Endothelial cell of umbilical vein (primary cell): ENCODE measurements at regions not wholly inside any gene's neighbourhood (a gene's known extent, or its start where the extent isn't known, plus 50 kb on each side); places are given as distances from the start of the nearest gene placed in this dataset.

Source experiments
- BruUV-seq: library from RNA; stranded (reverse); fragments of 400-500 nt; replicated peaks from 2 replicates; lab custom pipeline; 2021; lab: Mats Ljungman, UMichigan
- CTCF ChIA-PET: fragments of 300-600, 350-600 bp; sonication (Branson Sonifier 250); formaldehyde crosslinking; loops from one replicate; lab custom pipeline; 2021; ENCODE audit warnings: antibody characterized with exemption, inconsistent platforms; lab: Charles Lee
- POLR2A ChIA-PET: fragments of 300-600, 350-600 bp; sonication (Branson Sonifier 250); formaldehyde crosslinking; loops from one replicate; lab custom pipeline; 2021; ENCODE audit warnings: antibody characterized with exemption, inconsistent platforms; lab: Charles Lee
- DNase-seq: peaks from one replicate; pipeline ENCODE4 v3.0.0-alpha.2; 2011; ENCODE audit warnings: low read depth, low spot score
- FAIRE-seq: peaks from 2 replicates; lab custom pipeline; 2011; peaks lifted over from hg19 to GRCh38; lab: Jason Lieb, UNC
- H2AFZ ChIP-seq: 2 replicates; pipeline ENCODE4 v1.6.0; 2012; ENCODE audit warnings: low read depth, low read length, control low read depth, inconsistent platforms
- H3K27ac ChIP-seq: 2 replicates; pipeline ENCODE4 v1.5.1; 2011; ENCODE audit warnings: low read depth, mild to moderate bottlenecking, control low read depth, low read length, moderate library complexity; ENCODE audit not compliant: insufficient read depth
- H3K27me3 ChIP-seq, 2 experiments: 2 replicates each; pipeline versions ENCODE4 v1.6.0 to v1.6.1; 2011; ENCODE audit warnings: low read length in 2 of 2, mixed read lengths in 1 of 2; ENCODE audit not compliant: control insufficient read depth in 2 of 2, insufficient read depth in 2 of 2
- H3K36me3 ChIP-seq, 2 experiments: 2 replicates in 1 of 2; 3 replicates in 1 of 2; pipeline ENCODE4 v1.5.1; 2011; ENCODE audit warnings: low read length in 2 of 2, mild to moderate bottlenecking in 1 of 2, moderate library complexity in 1 of 2; ENCODE audit not compliant: control insufficient read depth in 2 of 2, insufficient read depth in 2 of 2; ENCODE audit errors: extremely low read depth in 1 of 2
- H3K4me1 ChIP-seq: 3 replicates; pipeline ENCODE4 v1.5.1; 2011; ENCODE audit warnings: mild to moderate bottlenecking, low read length; ENCODE audit not compliant: control insufficient read depth, insufficient read depth; ENCODE audit errors: extremely low read depth
- H3K4me2 ChIP-seq: 2 replicates; pipeline ENCODE4 v1.6.1; 2011; ENCODE audit warnings: low read length, control low read depth, mixed read lengths; ENCODE audit not compliant: insufficient read depth
- H3K4me3 ChIP-seq, 3 experiments: fragments of 200-600 bp in 1 of 3; sonication (generic), shearing (Covaris generic) in 1 of 3; replicated peaks in 1 of 3; 2 replicates each; pipeline ENCODE4 v1.5.1; 2011 to 2016; ENCODE audit warnings: control low read depth in 3 of 3, low read length in 3 of 3, mild to moderate bottlenecking in 2 of 3, inconsistent platforms in 1 of 3, low read depth in 1 of 3, moderate library complexity in 1 of 3; ENCODE audit not compliant: insufficient read depth in 1 of 3
- H3K79me2 ChIP-seq: 2 replicates; pipeline ENCODE4 v1.6.0; 2012; ENCODE audit warnings: low read length, inconsistent platforms; ENCODE audit not compliant: control insufficient read depth, insufficient read depth
- H3K9ac ChIP-seq: replicated peaks from 2 replicates; pipeline ENCODE3; 2011; ENCODE audit warnings: low read length, control low read depth; ENCODE audit not compliant: insufficient read depth; ENCODE audit errors: extremely low read depth
- H3K9me1 ChIP-seq: replicated peaks from 3 replicates; pipeline ENCODE4 v1.6.0; 2011; ENCODE audit warnings: mild to moderate bottlenecking, low read length; ENCODE audit not compliant: control insufficient read depth, insufficient read depth; ENCODE audit errors: extremely low read depth
- H3K9me3 ChIP-seq: replicated peaks from 2 replicates; pipeline ENCODE4 v1.5.1; 2012; ENCODE audit warnings: low read length, inconsistent platforms; ENCODE audit not compliant: control insufficient read depth, insufficient read depth
- H4K20me1 ChIP-seq: replicated peaks from 2 replicates; pipeline ENCODE3; 2011; ENCODE audit warnings: mild to moderate bottlenecking, low read length; ENCODE audit not compliant: control insufficient read depth, insufficient read depth; ENCODE audit errors: extremely low read depth
- FOS ChIP-seq: IDR thresholded peaks from 2 replicates; pipeline ENCODE4 v1.6.1; 2011; ENCODE audit warnings: mild to moderate bottlenecking, low read length, moderate library complexity, borderline replicate concordance; ENCODE audit not compliant: insufficient read depth
- GATA2 ChIP-seq: IDR thresholded peaks from 2 replicates; pipeline ENCODE4 v1.7.0; 2011; ENCODE audit warnings: low read depth, mild to moderate bottlenecking, moderate library complexity, mixed read lengths, low read length; ENCODE audit not compliant: insufficient read length, insufficient read depth
- MYC ChIP-seq: IDR thresholded peaks from one replicate; pipeline ENCODE4 v1.6.1; 2011; ENCODE audit warnings: mild to moderate bottlenecking, low read depth, low read length
- POLR2AphosphoS5 ChIP-seq: IDR thresholded peaks from 2 replicates; pipeline ENCODE4 v1.6.1; 2012; ENCODE audit warnings: low read depth, mild to moderate bottlenecking, control low read depth, low read length, moderate library complexity; ENCODE audit not compliant: insufficient read depth
- dilution Hi-C: fragments of 300-500 bp; cut with MboI; formaldehyde crosslinking; loops from one replicate; pipeline ENCODE4 v1.15.0; 2019; ENCODE audit warnings: low sequenced_read_pairs; ENCODE audit not compliant: extremely low pct_ligation_motif_present
- intact Hi-C: fragments of 100-400 bp; cut with micrococcal nuclease; formaldehyde crosslinking; loops from one replicate; pipeline ENCODE4 v1.10.0; 2022

DNA sequence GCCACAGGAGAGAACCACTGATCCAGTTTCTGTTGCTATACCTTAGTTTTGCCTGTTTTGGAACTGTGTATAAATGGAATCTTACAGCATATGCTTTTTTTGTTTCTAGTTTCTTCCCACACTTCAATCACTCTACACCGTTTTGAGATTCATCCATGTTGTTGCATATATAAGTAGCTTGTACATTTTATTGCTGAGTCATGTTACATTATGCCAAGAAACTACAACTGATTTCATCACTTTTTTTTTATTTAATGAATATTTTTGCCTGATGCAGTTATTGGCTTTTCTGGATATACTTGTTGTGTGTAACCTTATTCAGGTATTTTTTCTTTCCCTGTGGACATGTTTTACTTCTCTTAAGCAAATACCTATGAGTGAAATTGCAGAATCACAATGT lies 1135.9 kb downstream of the RAPGEF2 start:
- no peak overlapping the region for H3K9ac ChIP-seq
- no peaks in the 10 kb centered on the region for H3K9me3 ChIP-seq
- POLR2A ChIA-PET: no interaction called here
- dilution Hi-C loops: no loop called here
- no peak overlapping the region for H3K27ac ChIP-seq
- no peaks in the 10 kb centered on the region for H4K20me1 ChIP-seq
- no peaks in the 10 kb centered on the region for H3K79me2 ChIP-seq
- no peak for FAIRE-seq
- TF ChIP-seq MYC (no peak), GATA2 (no peak)
- no peaks in the 10 kb centered on the region for H3K9me1 ChIP-seq
- no peaks in the 10 kb centered on the region for H3K36me3 ChIP-seq
- no peak overlapping the region for H3K4me2 ChIP-seq
- H3K4me3 ChIP-seq: no peak overlapping the region
- no peak for DNase-seq
- intact Hi-C loops: no loop called here
- CTCF ChIA-PET: no interaction called here
- no peaks in the 10 kb centered on the region for H3K4me1 ChIP-seq
- BruUV-seq: no TSS peak
- H3K27me3 ChIP-seq: no peaks in the 10 kb centered on the region
- no peak overlapping the region for H2AFZ ChIP-seq

DNA sequence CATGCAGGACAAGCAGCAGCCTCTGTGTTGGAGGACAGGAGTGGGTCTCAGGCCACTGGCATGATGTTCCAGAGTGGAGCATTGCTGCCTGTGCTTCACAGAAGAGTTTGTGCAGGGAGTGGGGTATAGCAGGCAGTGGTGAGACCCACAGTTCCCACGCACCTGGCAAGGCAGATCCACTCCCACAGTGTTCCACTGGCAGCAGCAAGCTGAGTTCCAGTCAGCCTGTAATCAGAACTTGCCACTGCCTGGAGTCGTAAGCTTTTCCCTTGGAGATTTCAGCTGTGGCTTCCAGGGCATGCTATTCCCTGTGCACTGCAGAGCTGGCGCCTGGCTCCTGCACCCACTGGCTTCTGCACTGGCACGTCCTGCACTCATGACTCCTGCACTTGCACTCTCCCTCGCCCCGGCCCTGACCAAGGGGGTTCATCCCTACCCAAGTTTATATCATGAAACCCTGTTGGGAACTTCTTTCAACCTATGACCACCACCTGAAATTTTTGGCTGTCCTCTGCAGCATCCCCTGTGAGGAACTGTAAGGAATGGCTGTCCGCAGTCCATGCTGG lies 1144.3 kb downstream of the RAPGEF2 start:
- dilution Hi-C loops: no loop called here
- no peak overlapping the region for H3K9ac ChIP-seq
- no peak overlapping the region for H3K27ac ChIP-seq
- no peaks in the 10 kb centered on the region for H3K27me3 ChIP-seq
- BruUV-seq: no TSS peak
- DNase-seq (no peak), FAIRE-seq (no peak)
- H3K4me3 ChIP-seq: no peak overlapping the region
- H3K79me2 ChIP-seq: no peaks in the 10 kb centered on the region
- H2AFZ ChIP-seq: no peak overlapping the region
- H3K36me3 ChIP-seq: no peaks in the 10 kb centered on the region
- intact Hi-C loops: no loop called here
- H3K9me3 ChIP-seq: peaks cover 6% of the 10 kb centered on the region
- H3K9me1 ChIP-seq: no peaks in the 10 kb centered on the region
- no peaks in the 10 kb centered on the region for H3K4me1 ChIP-seq
- CTCF ChIA-PET: no interaction called here
- H4K20me1 ChIP-seq: no peaks in the 10 kb centered on the region
- no peak overlapping the region for H3K4me2 ChIP-seq
- TF ChIP-seq FOS (no peak), POLR2AphosphoS5 (no peak)
- POLR2A ChIA-PET: no interaction called here
